ENCODE measurements at regions not wholly inside any gene's neighbourhood (a gene's known extent, or its start where the extent isn't known, plus 50 kb on each side); places are given as distances from the start of the nearest gene placed in this dataset.
A peak's percentile ranks its signal among the peaks of the same experiment; 100 is the strongest.

- Histone ChIP-seq H3K4me3 (ENCODE audit: low read depth, low read length) (no peak overlapping the region), H3K27ac (ENCODE audit: low read depth) (no peak overlapping the region), H3K4me1 (ENCODE audit: insufficient read depth) (no peaks in the 10 kb centered on the region), H3K36me3 (ENCODE audit: insufficient read depth) (no peaks in the 10 kb centered on the region)
- DNase-seq (ENCODE audit: extremely low spot score): no peak
- WGBS: 52% methylated on average over 10 of the region's 10 CpGs
Observed at GRCh38 chr18:78526275-78526674, 453.3 kb upstream of the SALL3 start.

GRCh38 chr18:78526923-78527711, 452.5 kb upstream of the SALL3 start:
- Histone ChIP-seq H3K36me3 (ENCODE audit: insufficient read depth) (no peaks in the 10 kb centered on the region), H3K4me3 (ENCODE audit: low read depth, low read length) (no peak overlapping the region), H3K27ac (ENCODE audit: low read depth) (no peak overlapping the region), H3K4me1 (ENCODE audit: insufficient read depth) (no peaks in the 10 kb centered on the region)
- WGBS: 72% methylated on average over 19 of the region's 19 CpGs
- no peak for DNase-seq (ENCODE audit: extremely low spot score)

- DNase-seq (ENCODE audit: extremely low spot score): no peak
- WGBS: 85% methylated on average over 11 of the region's 11 CpGs
- H3K4me3 ChIP-seq (ENCODE audit: low read depth, low read length): no peak overlapping the region
- H3K4me1 ChIP-seq (ENCODE audit: insufficient read depth): no peaks in the 10 kb centered on the region
- H3K36me3 ChIP-seq (ENCODE audit: insufficient read depth): no peaks in the 10 kb centered on the region
- H3K27ac ChIP-seq (ENCODE audit: low read depth): no peak overlapping the region
Observed at GRCh38 chr18:78527984-78528383, 451.6 kb upstream of the SALL3 start.

GRCh38 chr18:78528411-78529258, 451.0 kb upstream of the SALL3 start:
- Histone ChIP-seq H3K4me3 (ENCODE audit: low read depth, low read length) (no peak overlapping the region), H3K4me1 (ENCODE audit: insufficient read depth) (no peaks in the 10 kb centered on the region), H3K27ac (ENCODE audit: low read depth) (no peak overlapping the region), H3K36me3 (ENCODE audit: insufficient read depth) (no peaks in the 10 kb centered on the region)
- WGBS: 68% methylated on average over 17 of the region's 17 CpGs
- no peak for DNase-seq (ENCODE audit: extremely low spot score)

GRCh38 chr18:78531637-78532036, 448.0 kb upstream of the SALL3 start:
- DNase-seq (ENCODE audit: extremely low spot score): no peak
- 91% methylated on average over 11 of the region's 11 CpGs for WGBS
- H3K4me1 ChIP-seq (ENCODE audit: insufficient read depth): no peaks in the 10 kb centered on the region
- H3K4me3 ChIP-seq (ENCODE audit: low read depth, low read length): no peak overlapping the region
- no peak overlapping the region for H3K27ac ChIP-seq (ENCODE audit: low read depth)
- H3K36me3 ChIP-seq (ENCODE audit: insufficient read depth): no peaks in the 10 kb centered on the region

GRCh38 chr18:78538669-78539440, 440.8 kb upstream of the SALL3 start:
- WGBS: 87% methylated on average over 20 of the region's 20 CpGs
- DNase-seq (ENCODE audit: extremely low spot score): no peak
- Histone ChIP-seq H3K27ac (ENCODE audit: low read depth) (no peak overlapping the region), H3K4me3 (ENCODE audit: low read depth, low read length) (no peak overlapping the region), H3K36me3 (ENCODE audit: insufficient read depth) (no peaks in the 10 kb centered on the region), H3K4me1 (ENCODE audit: insufficient read depth) (no peaks in the 10 kb centered on the region)

GRCh38 chr18:78540636-78541529, 438.7 kb upstream of the SALL3 start:
- H3K27ac ChIP-seq (ENCODE audit: low read depth): no peak overlapping the region
- no peak for DNase-seq (ENCODE audit: extremely low spot score)
- WGBS: 79% methylated on average over 18 of the region's 18 CpGs
- no peaks in the 10 kb centered on the region for H3K36me3 ChIP-seq (ENCODE audit: insufficient read depth)
- no peaks in the 10 kb centered on the region for H3K4me1 ChIP-seq (ENCODE audit: insufficient read depth)
- H3K4me3 ChIP-seq (ENCODE audit: low read depth, low read length): no peak overlapping the region

- DNase-seq (ENCODE audit: extremely low spot score): peak; percentile 42
- Histone ChIP-seq H3K27ac (ENCODE audit: low read depth) (no peak overlapping the region), H3K36me3 (ENCODE audit: insufficient read depth) (no peaks in the 10 kb centered on the region), H3K4me1 (ENCODE audit: insufficient read depth) (no peaks in the 10 kb centered on the region), H3K4me3 (ENCODE audit: low read depth, low read length) (no peak overlapping the region)
- 19% methylated on average over 4 of the region's 4 CpGs for WGBS
Observed at GRCh38 chr18:78542204-78542603, 437.4 kb upstream of the SALL3 start.

GRCh38 chr18:78543201-78543725, 436.4 kb upstream of the SALL3 start:
- Histone ChIP-seq H3K36me3 (ENCODE audit: insufficient read depth) (no peaks in the 10 kb centered on the region), H3K4me3 (ENCODE audit: low read depth, low read length) (no peak overlapping the region), H3K4me1 (ENCODE audit: insufficient read depth) (no peaks in the 10 kb centered on the region), H3K27ac (ENCODE audit: low read depth) (no peak overlapping the region)
- no peak for DNase-seq (ENCODE audit: extremely low spot score)
- 81% methylated on average over 9 of the region's 9 CpGs for WGBS

- no peaks in the 10 kb centered on the region for H3K36me3 ChIP-seq (ENCODE audit: insufficient read depth)
- H3K4me3 ChIP-seq (ENCODE audit: low read depth, low read length): no peak overlapping the region
- WGBS: 58% methylated on average over 5 of the region's 5 CpGs
- DNase-seq (ENCODE audit: extremely low spot score): no peak
- H3K4me1 ChIP-seq (ENCODE audit: insufficient read depth): no peaks in the 10 kb centered on the region
- no peak overlapping the region for H3K27ac ChIP-seq (ENCODE audit: low read depth)
Observed at GRCh38 chr18:78546281-78546680, 433.3 kb upstream of the SALL3 start.

GRCh38 chr18:78547817-78548216, 431.8 kb upstream of the SALL3 start:
- WGBS: 94% methylated on average over 19 of the region's 19 CpGs
- H3K4me3 ChIP-seq (ENCODE audit: low read depth, low read length): no peak overlapping the region
- no peak for DNase-seq (ENCODE audit: extremely low spot score)
- no peaks in the 10 kb centered on the region for H3K36me3 ChIP-seq (ENCODE audit: insufficient read depth)
- H3K27ac ChIP-seq (ENCODE audit: low read depth): no peak overlapping the region
- H3K4me1 ChIP-seq (ENCODE audit: insufficient read depth): no peaks in the 10 kb centered on the region

- no peak for DNase-seq (ENCODE audit: extremely low spot score)
- no peak overlapping the region for H3K27ac ChIP-seq (ENCODE audit: low read depth)
- 96% methylated on average over 30 of the region's 30 CpGs for WGBS
- H3K4me3 ChIP-seq (ENCODE audit: low read depth, low read length): no peak overlapping the region
- H3K4me1 ChIP-seq (ENCODE audit: insufficient read depth): no peaks in the 10 kb centered on the region
- no peaks in the 10 kb centered on the region for H3K36me3 ChIP-seq (ENCODE audit: insufficient read depth)
Observed at GRCh38 chr18:78548261-78549058, 431.2 kb upstream of the SALL3 start.
